Right hindlimb (tissue), 1 donor: ENCODE measurements at regions not wholly inside any gene's neighbourhood (a gene's known extent, or its start where the extent isn't known, plus 50 kb on each side); places are given as distances from the start of the nearest gene placed in this dataset.

Experiments used
- DNase-seq: peaks from one replicate; pipeline ENCODE4 v3.0.0-alpha.2; 2018

GRCh38 chr1:221829327-221830015 lies 87.6 kb upstream of the DUSP10 start:
- DNase-seq: no peak

- DNase-seq: no peak
Measured at GRCh38 chr1:221827307-221827642, 85.4 kb upstream of the DUSP10 start.

- no peak for DNase-seq
Measured at GRCh38 chr1:221824909-221825308, 83.0 kb upstream of the DUSP10 start.

GRCh38 chr1:221824025-221824424 lies 82.1 kb upstream of the DUSP10 start:
- DNase-seq: no peak

GRCh38 chr1:221823561-221823960 lies 81.7 kb upstream of the DUSP10 start:
- DNase-seq: no peak

GRCh38 chr1:221823149-221823548 lies 81.3 kb upstream of the DUSP10 start:
- DNase-seq: no peak

- DNase-seq: no peak
Measured at GRCh38 chr1:221822591-221822990, 80.7 kb upstream of the DUSP10 start.

GRCh38 chr1:221816899-221817298 lies 75.0 kb upstream of the DUSP10 start:
- DNase-seq: no peak

GRCh38 chr1:221815660-221816059 lies 73.8 kb upstream of the DUSP10 start:
- DNase-seq: no peak

GRCh38 chr1:221813887-221814286 lies 72.0 kb upstream of the DUSP10 start:
- DNase-seq: no peak

- DNase-seq: no peak
Measured at GRCh38 chr1:221812905-221813597, 71.2 kb upstream of the DUSP10 start.

- no peak for DNase-seq
Measured at GRCh38 chr1:221812088-221812752, 70.3 kb upstream of the DUSP10 start.

- no peak for DNase-seq
Measured at GRCh38 chr1:221810406-221810805, 68.5 kb upstream of the DUSP10 start.

GRCh38 chr1:221809091-221810029 lies 67.5 kb upstream of the DUSP10 start:
- no peak for DNase-seq

- no peak for DNase-seq
Measured at GRCh38 chr1:221806984-221807383, 65.1 kb upstream of the DUSP10 start.

GRCh38 chr1:221806236-221806635 lies 64.3 kb upstream of the DUSP10 start:
- DNase-seq: no peak

- DNase-seq: no peak
Measured at GRCh38 chr1:221805121-221805520, 63.2 kb upstream of the DUSP10 start.

- no peak for DNase-seq
Measured at GRCh38 chr1:221804303-221804702, 62.4 kb upstream of the DUSP10 start.

- no peak for DNase-seq
Measured at GRCh38 chr1:221801773-221802516, 60.1 kb upstream of the DUSP10 start.

GRCh38 chr1:221801251-221801661 lies 59.4 kb upstream of the DUSP10 start:
- no peak for DNase-seq

GRCh38 chr1:221800831-221801230 lies 58.9 kb upstream of the DUSP10 start:
- DNase-seq: no peak

GRCh38 chr1:221797506-221797905 lies 55.6 kb upstream of the DUSP10 start:
- no peak for DNase-seq
